H9 (cell line): ENCODE measurements at regions not wholly inside any gene's neighbourhood (a gene's known extent, or its start where the extent isn't known, plus 50 kb on each side); places are given as distances from the start of the nearest gene placed in this dataset.

Experiments
- DNase-seq: peaks from one replicate; pipeline ENCODE4 v3.0.0-alpha.2; 2017
- H2AFZ ChIP-seq: one replicate; pipeline ENCODE4 v1.6.1; 2013; ENCODE audit warnings: mild to moderate bottlenecking, low read length, control low read depth, moderate library complexity
- H2AK5ac ChIP-seq: 2 replicates; pipeline ENCODE4 v1.6.1; 2013; ENCODE audit warnings: low read length, control low read depth, mixed read lengths; ENCODE audit not compliant: insufficient read length
- H2BK120ac ChIP-seq: one replicate; pipeline ENCODE4 v1.6.1; 2013; ENCODE audit warnings: low read depth, mild to moderate bottlenecking, low read length, control low read depth, inconsistent platforms; ENCODE audit not compliant: poor library complexity, severe bottlenecking
- H2BK12ac ChIP-seq: 2 replicates; pipeline ENCODE4 v1.6.1; 2013; ENCODE audit warnings: low read length, control low read depth, mixed read lengths, low read depth; ENCODE audit not compliant: insufficient read length
- H2BK15ac ChIP-seq: 2 replicates; pipeline ENCODE4 v1.6.1; 2013; ENCODE audit warnings: low read depth, low read length, control low read depth
- H2BK20ac ChIP-seq: one replicate; pipeline ENCODE4 v1.6.1; 2013; ENCODE audit warnings: low read depth, mild to moderate bottlenecking, low read length, control low read depth, inconsistent platforms; ENCODE audit not compliant: poor library complexity, severe bottlenecking
- H2BK5ac ChIP-seq: 2 replicates; pipeline ENCODE4 v1.6.1; 2013; ENCODE audit warnings: low read length, control low read depth, mixed read lengths; ENCODE audit not compliant: insufficient read length
- H3K14ac ChIP-seq: 2 replicates; pipeline ENCODE4 v1.6.1; 2013; ENCODE audit warnings: low read length, control low read depth; ENCODE audit not compliant: insufficient read depth
- H3K18ac ChIP-seq: 2 replicates; pipeline ENCODE4 v1.6.1; 2013; ENCODE audit warnings: low read depth, mild to moderate bottlenecking, mixed read lengths, low read length, control low read depth; ENCODE audit not compliant: insufficient read length
- H3K23ac ChIP-seq: 2 replicates; pipeline ENCODE4 v1.6.1; 2013; ENCODE audit warnings: low read length, control low read depth, mixed read lengths, low read depth; ENCODE audit not compliant: insufficient read length
- H3K23me2 ChIP-seq: 2 replicates; pipeline ENCODE4 v1.6.1; 2013; ENCODE audit warnings: low read depth, mild to moderate bottlenecking, mixed read lengths, low read length, control low read depth; ENCODE audit not compliant: insufficient read length, poor library complexity, severe bottlenecking
- H3K27ac ChIP-seq: 2 replicates; pipeline ENCODE4 v1.5.1; 2013; ENCODE audit warnings: low read length, control low read depth, mixed read lengths, low read depth; ENCODE audit not compliant: insufficient read length
- H3K27me3 ChIP-seq: 2 replicates; pipeline ENCODE4 v1.6.1; 2013; ENCODE audit warnings: low read length, control low read depth, inconsistent platforms; ENCODE audit not compliant: insufficient read depth
- H3K4ac ChIP-seq: 2 replicates; pipeline ENCODE4 v1.6.1; 2013; ENCODE audit warnings: low read depth, mild to moderate bottlenecking, control low read depth, inconsistent platforms, low read length, moderate library complexity
- H3K4me1 ChIP-seq: 2 replicates; pipeline ENCODE4 v1.6.1; 2013; ENCODE audit warnings: low read length, control low read depth, inconsistent platforms; ENCODE audit not compliant: insufficient read depth
- H3K4me2 ChIP-seq: 2 replicates; pipeline ENCODE4 v1.6.1; 2013; ENCODE audit warnings: low read length, control low read depth, mixed read lengths; ENCODE audit not compliant: insufficient read length, insufficient read depth
- H3K56ac ChIP-seq: 2 replicates; pipeline ENCODE4 v1.6.1; 2013; ENCODE audit warnings: low read depth, mild to moderate bottlenecking, mixed read lengths, low read length, control low read depth; ENCODE audit not compliant: insufficient read length
- H3K79me1 ChIP-seq: 2 replicates; pipeline ENCODE4 v1.6.1; 2013; ENCODE audit warnings: low read depth, mild to moderate bottlenecking, moderate library complexity, low read length, control low read depth, inconsistent platforms; ENCODE audit not compliant: insufficient read depth, poor library complexity, severe bottlenecking
- H3K79me2 ChIP-seq: 2 replicates; pipeline ENCODE4 v1.6.1; 2013; ENCODE audit warnings: low read length, control low read depth, inconsistent platforms; ENCODE audit not compliant: insufficient read depth
- H3K9ac ChIP-seq: 2 replicates; pipeline ENCODE4 v1.6.1; 2013; ENCODE audit warnings: low read length, control low read depth, mixed read lengths; ENCODE audit not compliant: insufficient read length; ENCODE audit errors: extremely low read depth
- H3K9me3 ChIP-seq: one replicate; pipeline ENCODE4 v1.6.1; 2013; ENCODE audit warnings: low read depth, low read length, inconsistent platforms; ENCODE audit not compliant: control insufficient read depth
- H3T11ph ChIP-seq: one replicate; pipeline ENCODE4 v1.6.1; 2013; ENCODE audit warnings: mild to moderate bottlenecking, low read length, control low read depth, inconsistent platforms
- H4K20me1 ChIP-seq: one replicate; pipeline ENCODE4 v1.6.1; 2013; ENCODE audit not compliant: control insufficient read depth, insufficient read length, insufficient read depth
- H4K5ac ChIP-seq: 2 replicates; pipeline ENCODE4 v1.6.1; 2013; ENCODE audit warnings: low read depth, mild to moderate bottlenecking, mixed read lengths, low read length, control low read depth; ENCODE audit not compliant: insufficient read length
- H4K8ac ChIP-seq: replicated peaks from 2 replicates; pipeline ENCODE4 v1.6.1; 2013; ENCODE audit warnings: low read length, control low read depth, mixed read lengths, low read depth; ENCODE audit not compliant: insufficient read length
- H4K91ac ChIP-seq: 2 replicates; pipeline ENCODE4 v1.6.1; 2013; ENCODE audit warnings: low read depth, mild to moderate bottlenecking, moderate library complexity, mixed read lengths, low read length, control low read depth; ENCODE audit not compliant: insufficient read length
- H3K27ac Mint-ChIP-seq, 3 experiments: 2 replicates in 2 of 3; 3 replicates in 1 of 3; pipeline ENCODE4 v1.8.0; 2020 to 2021; ENCODE audit warnings: mixed read lengths in 3 of 3, mild to moderate bottlenecking in 1 of 3, moderate library complexity in 1 of 3
- H3K27me3 Mint-ChIP-seq: 2 replicates; pipeline ENCODE4 v1.8.0; 2021; ENCODE audit warnings: low read depth, mild to moderate bottlenecking, moderate library complexity, mixed read lengths
- H3K36me3 Mint-ChIP-seq, 3 experiments: 2 replicates in 2 of 3; 3 replicates in 1 of 3; pipeline ENCODE4 v1.8.0; 2020 to 2021; ENCODE audit warnings: low read depth in 3 of 3, mixed read lengths in 3 of 3; ENCODE audit not compliant: insufficient read depth in 1 of 3
- H3K4me1 Mint-ChIP-seq, 2 experiments: 2 replicates each; pipeline ENCODE4 v1.8.0; 2020; ENCODE audit warnings: mixed read lengths in 2 of 2
- H3K4me3 Mint-ChIP-seq, 2 experiments: 2 replicates in 1 of 2; 3 replicates in 1 of 2; pipeline ENCODE4 v1.8.0; 2020 to 2021; ENCODE audit warnings: mild to moderate bottlenecking in 2 of 2, mixed read lengths in 2 of 2, moderate library complexity in 1 of 2
- H3K9me3 Mint-ChIP-seq, 2 experiments: 2 replicates in 1 of 2; 3 replicates in 1 of 2; pipeline ENCODE4 v1.8.0; 2020; ENCODE audit warnings: mild to moderate bottlenecking in 2 of 2, mixed read lengths in 2 of 2, moderate library complexity in 1 of 2
- CTCF ChIP-seq: fragments of 200-600 bp; sonication (generic); conservative IDR thresholded peaks from 3 replicates; pipeline ENCODE4 v1.8.0; 2021; ENCODE audit warnings: antibody characterized with exemption, mild to moderate bottlenecking
- WGBS: extraction: QIAGEN DNeasy Blood & Tissue Kit; methylation state at CpG from one replicate; pipeline ENCODE4 v1.1.7; 2013; ENCODE audit warnings: missing lambda C conversion rate, low lambda C conversion rate, mixed read lengths; ENCODE audit not compliant: insufficient read length; ENCODE audit errors: extremely low coverage; 5-methylcytosine and 5-hydroxymethylcytosine counted together

- Histone ChIP-seq H4K5ac (no peak overlapping the region), H3K23me2 (no peaks in the 10 kb centered on the region), H4K91ac (no peak overlapping the region), H2BK15ac (no peak overlapping the region), H3K14ac (no peak overlapping the region), H4K8ac (no peak overlapping the region), H3K27ac (no peak overlapping the region), H3K56ac (no peak overlapping the region), H3K23ac (no peak overlapping the region), H3K79me1 (no peaks in the 10 kb centered on the region), H3K79me2 (no peaks in the 10 kb centered on the region), H3K18ac (no peak overlapping the region), H3K9me3 (no peaks in the 10 kb centered on the region), H3K9ac (no peak overlapping the region), H3K4me1 (no peaks in the 10 kb centered on the region), H2AK5ac (no peak overlapping the region), H3K27me3 (no peaks in the 10 kb centered on the region), H2BK12ac (no peak overlapping the region), H4K20me1 (no peaks in the 10 kb centered on the region), H3K4me2 (no peak overlapping the region), H2BK120ac (no peak overlapping the region), H2BK20ac (no peak overlapping the region), H2AFZ (no peak overlapping the region), H3T11ph (no peak overlapping the region), H3K4ac (no peak overlapping the region), H2BK5ac (no peak overlapping the region)
- H3K4me1 Mint-ChIP-seq = no peaks in the 10 kb centered on the region
- TF ChIP-seq CTCF = no peak
- no peaks in the 10 kb centered on the region for H3K27me3 Mint-ChIP-seq
- no peaks in the 10 kb centered on the region for H3K9me3 Mint-ChIP-seq
- no peak overlapping the region for H3K4me3 Mint-ChIP-seq
- no peaks in the 10 kb centered on the region for H3K36me3 Mint-ChIP-seq
- DNase-seq = no peak
- no peak overlapping the region for H3K27ac Mint-ChIP-seq
- WGBS = no CpG with 5 or more reads among the region's 4 CpGs
These were observed 57.3 kb upstream of the FSTL5 start for GRCh38 chr4:162221148-162221547.
